SK-N-SH (cell line): ENCODE measurements at regions not wholly inside any gene's neighbourhood (a gene's known extent, or its start where the extent isn't known, plus 50 kb on each side); places are given as distances from the start of the nearest gene placed in this dataset.

ENCODE experiments used
- CTCF ChIA-PET: fragments of 300-600, 350-600 bp; formaldehyde crosslinking; extraction: SDS; loops from one replicate; lab custom pipeline; 2021; lab: Yijun Ruan, JAX
- POLR2A ChIA-PET: fragments of 350-600 bp; sonication (Branson Sonifier 250); formaldehyde crosslinking; extraction: SDS; loops from one replicate; lab custom pipeline; 2020; ENCODE audit warnings: antibody characterized with exemption, inconsistent platforms; lab: Yijun Ruan, JAX
- DNase-seq: peaks from one replicate; pipeline ENCODE4 v3.0.0; 2012
- H2AFZ ChIP-seq: fragments of 200-600 bp; sonication (generic); 2 replicates; pipeline ENCODE4 v1.8.1; 2016; ENCODE audit warnings: antibody characterized with exemption, mild to moderate bottlenecking, low read depth
- H3F3A ChIP-seq: fragments of 200-600 bp; sonication (generic); replicated peaks from 2 replicates; pipeline ENCODE3; 2016; ENCODE audit warnings: antibody characterized with exemption, mild to moderate bottlenecking; ENCODE audit not compliant: insufficient read depth
- H3K27ac ChIP-seq, 2 experiments: fragments of 200-500 bp in 1 of 2; fragments of 200-600 bp in 1 of 2; sonication (Bioruptor generic) in 1 of 2; sonication (generic), shearing (Covaris generic) in 1 of 2; 2 replicates each; pipeline versions ENCODE4 v1.5.1 to v1.6.1; 2014 to 2016; ENCODE audit warnings: low read depth in 2 of 2, inconsistent platforms in 1 of 2, low read length in 1 of 2, mild to moderate bottlenecking in 1 of 2, mixed read lengths in 1 of 2
- H3K27me3 ChIP-seq: fragments of 200-600 bp; sonication (generic), shearing (Covaris generic); 2 replicates; pipeline ENCODE4 v1.6.1; 2016; ENCODE audit warnings: mixed run types; ENCODE audit not compliant: insufficient read depth
- H3K36me3 ChIP-seq, 2 experiments: fragments of 200-500 bp in 1 of 2; fragments of 200-600 bp in 1 of 2; sonication (Bioruptor generic) in 1 of 2; sonication (generic) in 1 of 2; replicated peaks in 1 of 2; 2 replicates each; pipeline versions ENCODE3 to v1.5.1; 2014 to 2016; ENCODE audit warnings: low read length in 1 of 2, mild to moderate bottlenecking in 1 of 2; ENCODE audit not compliant: insufficient read depth in 2 of 2, control insufficient read depth in 1 of 2
- H3K4me1 ChIP-seq, 2 experiments: fragments of 200-500 bp in 1 of 2; fragments of 200-600 bp in 1 of 2; sonication (Bioruptor generic) in 1 of 2; sonication (generic), shearing (Covaris generic) in 1 of 2; 2 replicates each; pipeline versions ENCODE4 v1.5.1 to v1.6.1; 2014 to 2016; ENCODE audit warnings: low read depth in 1 of 2, low read length in 1 of 2, mixed run types in 1 of 2; ENCODE audit not compliant: insufficient read depth in 2 of 2, control insufficient read depth in 1 of 2
- H3K4me2 ChIP-seq: fragments of 200-600 bp; sonication (generic), shearing (Covaris generic); 2 replicates; pipeline ENCODE4 v1.6.1; 2017; ENCODE audit warnings: mixed run types
- H3K4me3 ChIP-seq, 2 experiments: fragments of 200-500 bp in 1 of 2; fragments of 200-600 bp in 1 of 2; sonication (Bioruptor generic) in 1 of 2; sonication (generic), shearing (Covaris generic) in 1 of 2; 2 replicates each; pipeline versions ENCODE4 v1.5.1 to v1.8.1; 2014 to 2016; ENCODE audit warnings: low read depth in 2 of 2, inconsistent platforms in 1 of 2, low read length in 1 of 2, mild to moderate bottlenecking in 1 of 2, mixed read lengths in 1 of 2, moderate library complexity in 1 of 2
- H3K79me2 ChIP-seq: fragments of 200-600 bp; sonication (generic); 2 replicates; pipeline ENCODE4 v1.8.1; 2017; ENCODE audit warnings: mild to moderate bottlenecking; ENCODE audit not compliant: insufficient read depth
- H3K9ac ChIP-seq: fragments of 200-600 bp; sonication (generic); 2 replicates; pipeline ENCODE4 v1.6.1; 2017; ENCODE audit warnings: mixed run types
- H3K9me2 ChIP-seq: fragments of 200-600 bp; sonication (generic); 2 replicates; pipeline ENCODE4 v1.6.1; 2017; ENCODE audit warnings: mixed run types
- H3K9me3 ChIP-seq: fragments of 200-600 bp; sonication (generic); 2 replicates; pipeline ENCODE4 v1.6.1; 2017; ENCODE audit warnings: mixed run types, mild to moderate bottlenecking, moderate library complexity
- H4K20me1 ChIP-seq: fragments of 200-600 bp; sonication (generic); 2 replicates; pipeline ENCODE4 v1.6.1; 2017; ENCODE audit warnings: mild to moderate bottlenecking, mixed run types; ENCODE audit not compliant: insufficient read depth
- CHD2 ChIP-seq: fragments of 150-350 bp; IDR thresholded peaks from 2 replicates; pipeline ENCODE4 v1.6.1; 2018; ENCODE audit warnings: low read length; ENCODE audit not compliant: partially characterized antibody
- CTCF ChIP-seq: fragments of 200-600 bp; sonication (generic); IDR thresholded peaks from 2 replicates; pipeline ENCODE4 v1.6.1; 2017; ENCODE audit warnings: antibody characterized with exemption, mild to moderate bottlenecking, moderate library complexity
- ELF1 ChIP-seq: IDR thresholded peaks from 2 replicates; pipeline ENCODE4 v1.4.0; 2012
- EP300 ChIP-seq, 2 experiments: IDR thresholded peaks; 2 replicates each; pipeline versions ENCODE4 v1.4.0 to v1.6.1; 2012; ENCODE audit warnings: borderline replicate concordance in 1 of 2, low read depth in 1 of 2, low read length in 1 of 2
- EZH2phosphoT487 ChIP-seq: fragments of 200-600 bp; sonication (generic); IDR thresholded peaks from 2 replicates; pipeline ENCODE4 v1.6.1; 2017; ENCODE audit warnings: low read depth, mixed run types, mild to moderate bottlenecking, antibody characterized with exemption, moderate library complexity, borderline replicate concordance
- FOSL2 ChIP-seq: IDR thresholded peaks from 2 replicates; pipeline ENCODE4 v1.4.0; 2012; ENCODE audit warnings: low read depth, mild to moderate bottlenecking, moderate library complexity, borderline replicate concordance
- GATA2 ChIP-seq: sonication (generic); formaldehyde crosslinking; IDR thresholded peaks from 2 replicates; pipeline ENCODE4 v1.5.0; 2020; ENCODE audit warnings: mild to moderate bottlenecking, missing genetic modification reagents
- JUND ChIP-seq: IDR thresholded peaks from 2 replicates; pipeline ENCODE4 v1.4.0; 2012
- MXI1 ChIP-seq: IDR thresholded peaks from 2 replicates; pipeline ENCODE4 v1.6.1; 2012; ENCODE audit warnings: mild to moderate bottlenecking, low read depth, low read length, improper control_type of control experiment
- NFIC ChIP-seq: IDR thresholded peaks from 2 replicates; pipeline ENCODE4 v1.4.0; 2012; ENCODE audit warnings: borderline replicate concordance
- RAD21 ChIP-seq: IDR thresholded peaks from 2 replicates; pipeline ENCODE4 v1.6.1; 2012; ENCODE audit warnings: mild to moderate bottlenecking, low read length
- RCOR1 ChIP-seq: fragments of 150-350 bp; IDR thresholded peaks from 2 replicates; pipeline ENCODE4 v1.6.1; 2017; ENCODE audit warnings: antibody characterized with exemption, low read length
- RFX5 ChIP-seq: IDR thresholded peaks from 2 replicates; pipeline ENCODE4 v1.6.1; 2012; ENCODE audit warnings: mild to moderate bottlenecking, improper control_type of control experiment, low read length
- RXRA ChIP-seq: IDR thresholded peaks from 2 replicates; pipeline ENCODE4 v1.4.0; 2012; ENCODE audit warnings: low read depth, mild to moderate bottlenecking, borderline replicate concordance
- SIN3A ChIP-seq: IDR thresholded peaks from 2 replicates; pipeline ENCODE4 v1.6.1; 2012; ENCODE audit warnings: low read depth, mild to moderate bottlenecking, low read length, moderate library complexity, borderline replicate concordance
- TAF1 ChIP-seq: IDR thresholded peaks from 2 replicates; pipeline ENCODE4 v1.6.1; 2012; ENCODE audit warnings: low read depth, mild to moderate bottlenecking, low read length, moderate library complexity, borderline replicate concordance
- TCF12 ChIP-seq: IDR thresholded peaks from 2 replicates; pipeline ENCODE4 v1.4.0; 2012
- TEAD4 ChIP-seq: IDR thresholded peaks from 2 replicates; pipeline ENCODE4 v1.4.0; 2012; ENCODE audit warnings: mild to moderate bottlenecking, borderline replicate concordance; ENCODE audit not compliant: insufficient read depth
- YY1 ChIP-seq: IDR thresholded peaks from 2 replicates; pipeline ENCODE4 v1.4.0; 2012; ENCODE audit warnings: low read depth, mild to moderate bottlenecking
- ZBTB33 ChIP-seq: IDR thresholded peaks from 2 replicates; pipeline ENCODE4 v1.4.0; 2012; ENCODE audit warnings: low read depth, borderline replicate concordance
- WGBS: methylation state at CpG from one replicate; pipeline ENCODE4 v1.1.6; 2017; ENCODE audit warnings: low lambda C conversion rate; 5-methylcytosine and 5-hydroxymethylcytosine counted together

GRCh38 chr9:103755986-103756385 is 338.1 kb upstream of the SMC2 start (continued):
- TF ChIP-seq CTCF: no peak
- TF ChIP-seq, all 33 proteins: peak for 0

- H3K4me2 ChIP-seq: no peak overlapping the region
- no peaks in the 10 kb centered on the region for H3K9me2 ChIP-seq
- no peaks in the 10 kb centered on the region for H3K36me3 ChIP-seq
- no peaks in the 10 kb centered on the region for H4K20me1 ChIP-seq
- ChIA-PET CTCF (no interaction called here), POLR2A (no interaction called here)
- 2% methylated on average over 3 of the region's 3 CpGs for WGBS
- H3K27me3 ChIP-seq: no peaks in the 10 kb centered on the region
- no peak for DNase-seq
- no peak overlapping the region for H3K9ac ChIP-seq
- no peaks in the 10 kb centered on the region for H3K9me3 ChIP-seq
- no peak overlapping the region for H3K4me3 ChIP-seq
- no peaks in the 10 kb centered on the region for H3F3A ChIP-seq
- no peak overlapping the region for H2AFZ ChIP-seq
- no peaks in the 10 kb centered on the region for H3K79me2 ChIP-seq
- H3K27ac ChIP-seq: no peak overlapping the region
- H3K4me1 ChIP-seq: no peaks in the 10 kb centered on the region
- no peak for TF ChIP-seq RAD21
Measured at GRCh38 chr9:103757062-103757461, 337.0 kb upstream of the SMC2 start.

- Histone ChIP-seq H2AFZ (no peak overlapping the region), H3K79me2 (no peaks in the 10 kb centered on the region), H3K9me3 (no peaks in the 10 kb centered on the region), H3K36me3 (no peaks in the 10 kb centered on the region), H3K9me2 (no peaks in the 10 kb centered on the region), H3K4me1 (no peaks in the 10 kb centered on the region), H4K20me1 (no peaks in the 10 kb centered on the region), H3K9ac (no peak overlapping the region), H3K27ac (no peak overlapping the region), H3K4me2 (no peak overlapping the region), H3F3A (no peaks in the 10 kb centered on the region), H3K4me3 (no peak overlapping the region), H3K27me3 (no peaks in the 10 kb centered on the region)
- no peak for TF ChIP-seq ZBTB33
- no peak for TF ChIP-seq JUND
- TF ChIP-seq EZH2phosphoT487: no peak
- no peak for TF ChIP-seq SIN3A
- TF ChIP-seq TAF1: no peak
- no peak for TF ChIP-seq ELF1
- no peak for TF ChIP-seq YY1
- TF ChIP-seq RCOR1: no peak
- TF ChIP-seq EP300 (IDR thresholded peaks at IDR 0.05; ENCODE audit: borderline replicate concordance in 1 of 2, low read depth in 1 of 2, low read length in 1 of 2): no peak
- no peak for TF ChIP-seq MXI1
- no peak for TF ChIP-seq TCF12
- no peak for TF ChIP-seq CHD2
- TF ChIP-seq NFIC: no peak
- no peak for TF ChIP-seq RXRA
- no peak for TF ChIP-seq FOSL2
- TF ChIP-seq GATA2 (CRISPR knock-in tag): no peak
- TF ChIP-seq TEAD4: no peak
- no peak for TF ChIP-seq RFX5
- DNase-seq: no peak
- CTCF ChIA-PET: no interaction called here
- POLR2A ChIA-PET: no interaction called here
- WGBS: under 1% methylated on average over 2 of the region's 2 CpGs
Measured at GRCh38 chr9:103761466-103761865, 332.6 kb upstream of the SMC2 start.
